ENCODE measurements at regions not wholly inside any gene's neighbourhood (a gene's known extent, or its start where the extent isn't known, plus 50 kb on each side); places are given as distances from the start of the nearest gene placed in this dataset.

GRCh38 chrX:144616317-144616716, 631.0 kb upstream of the SPANXN1 start:
- no peak for TF ChIP-seq CTCF (IDR thresholded peaks at IDR 0.05 in 2 of 3, conservative IDR thresholded peaks at IDR 0.05 in 1 of 3; ENCODE audit: borderline replicate concordance in 1 of 3, insufficient read depth in 1 of 3, low read depth in 2 of 3, low read length in 2 of 3)
- TF ChIP-seq, protein P1, sequence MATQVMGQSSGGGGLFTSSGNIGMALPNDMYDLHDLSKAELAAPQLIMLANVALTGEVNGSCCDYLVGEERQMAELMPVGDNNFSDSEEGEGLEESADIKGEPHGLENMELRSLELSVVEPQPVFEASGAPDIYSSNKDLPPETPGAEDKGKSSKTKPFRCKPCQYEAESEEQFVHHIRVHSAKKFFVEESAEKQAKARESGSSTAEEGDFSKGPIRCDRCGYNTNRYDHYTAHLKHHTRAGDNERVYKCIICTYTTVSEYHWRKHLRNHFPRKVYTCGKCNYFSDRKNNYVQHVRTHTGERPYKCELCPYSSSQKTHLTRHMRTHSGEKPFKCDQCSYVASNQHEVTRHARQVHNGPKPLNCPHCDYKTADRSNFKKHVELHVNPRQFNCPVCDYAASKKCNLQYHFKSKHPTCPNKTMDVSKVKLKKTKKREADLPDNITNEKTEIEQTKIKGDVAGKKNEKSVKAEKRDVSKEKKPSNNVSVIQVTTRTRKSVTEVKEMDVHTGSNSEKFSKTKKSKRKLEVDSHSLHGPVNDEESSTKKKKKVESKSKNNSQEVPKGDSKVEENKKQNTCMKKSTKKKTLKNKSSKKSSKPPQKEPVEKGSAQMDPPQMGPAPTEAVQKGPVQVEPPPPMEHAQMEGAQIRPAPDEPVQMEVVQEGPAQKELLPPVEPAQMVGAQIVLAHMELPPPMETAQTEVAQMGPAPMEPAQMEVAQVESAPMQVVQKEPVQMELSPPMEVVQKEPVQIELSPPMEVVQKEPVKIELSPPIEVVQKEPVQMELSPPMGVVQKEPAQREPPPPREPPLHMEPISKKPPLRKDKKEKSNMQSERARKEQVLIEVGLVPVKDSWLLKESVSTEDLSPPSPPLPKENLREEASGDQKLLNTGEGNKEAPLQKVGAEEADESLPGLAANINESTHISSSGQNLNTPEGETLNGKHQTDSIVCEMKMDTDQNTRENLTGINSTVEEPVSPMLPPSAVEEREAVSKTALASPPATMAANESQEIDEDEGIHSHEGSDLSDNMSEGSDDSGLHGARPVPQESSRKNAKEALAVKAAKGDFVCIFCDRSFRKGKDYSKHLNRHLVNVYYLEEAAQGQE (IDR thresholded peaks at IDR 0.05; ENCODE audit: low read depth), result no peak
- TF ChIP-seq RAD21 (IDR thresholded peaks at IDR 0.05; ENCODE audit: low read depth), result no peak
- TF ChIP-seq ZFX (IDR thresholded peaks at IDR 0.05), result no peak
- no peak for TF ChIP-seq ZBTB33 (IDR thresholded peaks at IDR 0.05; ENCODE audit: extremely low read depth, insufficient replicate concordance, low read length)
- no peak for TF ChIP-seq EZH2 (IDR thresholded peaks at IDR 0.05)
- TF ChIP-seq POLR2A (IDR thresholded peaks at IDR 0.05; ENCODE audit: borderline replicate concordance, extremely low read depth, insufficient read depth, insufficient read length), result no peak
- no peak for TF ChIP-seq CEBPB (IDR thresholded peaks at IDR 0.05; ENCODE audit: low read depth)
- TF ChIP-seq, protein P2, sequence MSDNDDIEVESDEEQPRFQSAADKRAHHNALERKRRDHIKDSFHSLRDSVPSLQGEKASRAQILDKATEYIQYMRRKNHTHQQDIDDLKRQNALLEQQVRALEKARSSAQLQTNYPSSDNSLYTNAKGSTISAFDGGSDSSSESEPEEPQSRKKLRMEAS (IDR thresholded peaks at IDR 0.05), result no peak
- TF ChIP-seq ZNF274 (IDR thresholded peaks at IDR 0.05; ENCODE audit: low read depth, low read length), result no peak
